HG02588 (cell line): ENCODE measurements at regions not wholly inside any gene's neighbourhood (a gene's known extent, or its start where the extent isn't known, plus 50 kb on each side); places are given as distances from the start of the nearest gene placed in this dataset.

Source experiments
- ATAC-seq: cut with Tn5 transposase; IDR thresholded peaks from one replicate; pipeline ENCODE4 v1.9.1; 2021; ENCODE audit warnings: mild to moderate bottlenecking, moderate library complexity; ENCODE audit not compliant: unreplicated experiment

- no peak for ATAC-seq
Observed at GRCh38 chr3:105187344-105187743, 179.4 kb upstream of the ALCAM start.

GRCh38 chr3:105195260-105195659, 171.4 kb upstream of the ALCAM start:
- ATAC-seq = no peak

GRCh38 chr3:105197863-105198262, 168.8 kb upstream of the ALCAM start:
- no peak for ATAC-seq

- no peak for ATAC-seq
Observed at GRCh38 chr3:105199217-105199616, 167.5 kb upstream of the ALCAM start.

GRCh38 chr3:105210141-105210540, 156.6 kb upstream of the ALCAM start:
- ATAC-seq = no peak

- no peak for ATAC-seq
Observed at GRCh38 chr3:105214590-105214989, 152.1 kb upstream of the ALCAM start.

- ATAC-seq = no peak
Observed at GRCh38 chr3:105222568-105223093, 144.1 kb upstream of the ALCAM start.

- ATAC-seq = no peak
Observed at GRCh38 chr3:105223815-105224214, 142.9 kb upstream of the ALCAM start.

GRCh38 chr3:105228696-105229095, 138.0 kb upstream of the ALCAM start:
- no peak for ATAC-seq

GRCh38 chr3:105232553-105232952, 134.2 kb upstream of the ALCAM start:
- no peak for ATAC-seq

- ATAC-seq = no peak
Observed at GRCh38 chr3:105233010-105233409, 133.7 kb upstream of the ALCAM start.

GRCh38 chr3:105235221-105235620, 131.5 kb upstream of the ALCAM start:
- ATAC-seq = no peak

GRCh38 chr3:105235785-105236184, 130.9 kb upstream of the ALCAM start:
- ATAC-seq = no peak

- ATAC-seq = no peak
Observed at GRCh38 chr3:105238367-105238766, 128.3 kb upstream of the ALCAM start.

- ATAC-seq = no peak
Observed at GRCh38 chr3:105243076-105243475, 123.6 kb upstream of the ALCAM start.

- no peak for ATAC-seq
Observed at GRCh38 chr3:105246536-105246935, 120.2 kb upstream of the ALCAM start.

GRCh38 chr3:105253225-105253624, 113.5 kb upstream of the ALCAM start:
- no peak for ATAC-seq

GRCh38 chr3:105254154-105254553, 112.6 kb upstream of the ALCAM start:
- ATAC-seq = no peak

GRCh38 chr3:105255350-105255749, 111.4 kb upstream of the ALCAM start:
- no peak for ATAC-seq

- ATAC-seq = no peak
Observed at GRCh38 chr3:105259496-105259895, 107.2 kb upstream of the ALCAM start.

GRCh38 chr3:105260385-105260784, 106.3 kb upstream of the ALCAM start:
- no peak for ATAC-seq

- no peak for ATAC-seq
Observed at GRCh38 chr3:105274536-105274935, 92.2 kb upstream of the ALCAM start.

- no peak for ATAC-seq
Observed at GRCh38 chr3:105274958-105275357, 91.8 kb upstream of the ALCAM start.

- ATAC-seq = no peak
Observed at GRCh38 chr3:105277656-105278055, 89.1 kb upstream of the ALCAM start.
